Uterus (tissue), 2 donors: ENCODE measurements at regions not wholly inside any gene's neighbourhood (a gene's known extent, or its start where the extent isn't known, plus 50 kb on each side); places are given as distances from the start of the nearest gene placed in this dataset.
"Not testable (repeated sequence)": the region's sequence is repeated elsewhere in the genome, so short reads cannot be mapped to it uniquely, and the experiment has no call there.

ENCODE experiments used
- POLR2A ChIP-seq, 2 donors: fragments of 450-650 bp; IDR thresholded peaks; one replicate each; pipeline ENCODE4 v1.6.1; 2016; ENCODE audit warnings: antibody characterized with exemption in 2 of 2, mild to moderate bottlenecking in 1 of 2, moderate library complexity in 1 of 2
- TF ChIP-seq, protein P1 (sequence below), 4 experiments: fragments of 200-600 bp in 2 of 4; fragments of 450-650 bp in 2 of 4; sonication (generic) in 2 of 4; IDR thresholded peaks; one replicate each; pipeline ENCODE4 v1.5.1; 2016 to 2019; ENCODE audit warnings: antibody characterized with exemption in 4 of 4, mild to moderate bottlenecking in 2 of 4, moderate library complexity in 1 of 4

DNA sequence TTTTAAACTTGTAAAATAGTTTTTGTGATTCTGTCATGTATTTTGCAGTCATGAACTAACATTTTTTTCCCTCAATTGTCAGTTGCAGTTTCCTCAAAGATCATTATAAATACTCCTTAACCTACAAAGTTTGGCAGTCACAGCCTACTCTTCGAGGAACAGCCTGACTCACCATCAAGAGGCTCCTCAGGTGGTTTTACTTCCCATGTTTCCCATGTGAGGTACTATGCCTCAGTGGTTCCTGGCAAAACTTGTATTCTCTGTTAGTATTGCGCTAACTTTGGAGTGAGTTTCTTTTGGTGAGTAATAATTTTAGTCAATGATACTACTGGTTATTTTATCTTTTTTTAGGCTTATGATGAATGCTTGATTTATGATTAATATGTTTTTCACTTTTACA, 513.7 kb downstream of the SPATA31A6 start:
- TF ChIP-seq, protein P1, sequence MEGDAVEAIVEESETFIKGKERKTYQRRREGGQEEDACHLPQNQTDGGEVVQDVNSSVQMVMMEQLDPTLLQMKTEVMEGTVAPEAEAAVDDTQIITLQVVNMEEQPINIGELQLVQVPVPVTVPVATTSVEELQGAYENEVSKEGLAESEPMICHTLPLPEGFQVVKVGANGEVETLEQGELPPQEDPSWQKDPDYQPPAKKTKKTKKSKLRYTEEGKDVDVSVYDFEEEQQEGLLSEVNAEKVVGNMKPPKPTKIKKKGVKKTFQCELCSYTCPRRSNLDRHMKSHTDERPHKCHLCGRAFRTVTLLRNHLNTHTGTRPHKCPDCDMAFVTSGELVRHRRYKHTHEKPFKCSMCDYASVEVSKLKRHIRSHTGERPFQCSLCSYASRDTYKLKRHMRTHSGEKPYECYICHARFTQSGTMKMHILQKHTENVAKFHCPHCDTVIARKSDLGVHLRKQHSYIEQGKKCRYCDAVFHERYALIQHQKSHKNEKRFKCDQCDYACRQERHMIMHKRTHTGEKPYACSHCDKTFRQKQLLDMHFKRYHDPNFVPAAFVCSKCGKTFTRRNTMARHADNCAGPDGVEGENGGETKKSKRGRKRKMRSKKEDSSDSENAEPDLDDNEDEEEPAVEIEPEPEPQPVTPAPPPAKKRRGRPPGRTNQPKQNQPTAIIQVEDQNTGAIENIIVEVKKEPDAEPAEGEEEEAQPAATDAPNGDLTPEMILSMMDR (IDR thresholded peaks at IDR 0.05) = not testable (repeated sequence)
- TF ChIP-seq POLR2A (IDR thresholded peaks at IDR 0.05) = not testable (repeated sequence)
